GM23338 (cell line): ENCODE measurements at regions not wholly inside any gene's neighbourhood (a gene's known extent, or its start where the extent isn't known, plus 50 kb on each side); places are given as distances from the start of the nearest gene placed in this dataset.

Experiments used
- ATAC-seq: fragments of 200-7000 bp; cut with Tn5 transposase; 3 replicates; pipeline ENCODE4 v1.9.1; 2020
- DNase-seq: peaks from one replicate; pipeline ENCODE4 v3.0.0-alpha.2; 2015; ENCODE audit warnings: low spot score
- H2AFZ ChIP-seq: fragments of 200-600 bp; sonication (generic); 2 replicates; pipeline ENCODE4 v1.8.0; 2016; ENCODE audit warnings: antibody characterized with exemption, mild to moderate bottlenecking, moderate library complexity
- H3F3A ChIP-seq: fragments of 200-600 bp; sonication (generic); replicated peaks from 2 replicates; pipeline ENCODE4 v1.8.0; 2017; ENCODE audit warnings: antibody characterized with exemption, mixed run types, low read depth
- H3K27ac ChIP-seq: fragments of 200-600 bp; sonication (generic); 2 replicates; pipeline ENCODE4 v1.6.1; 2016; ENCODE audit warnings: low read depth
- H3K27me3 ChIP-seq: fragments of 200-600 bp; sonication (generic); 2 replicates; pipeline ENCODE4 v1.8.0; 2016; ENCODE audit warnings: mild to moderate bottlenecking, mixed run types, moderate library complexity; ENCODE audit not compliant: insufficient read depth
- H3K36me3 ChIP-seq: fragments of 200-600 bp; sonication (generic); 2 replicates; pipeline ENCODE4 v1.8.0; 2016; ENCODE audit warnings: mild to moderate bottlenecking; ENCODE audit not compliant: insufficient read depth
- H3K4me1 ChIP-seq: fragments of 200-600 bp; sonication (generic); 2 replicates; pipeline ENCODE4 v1.8.0; 2016; ENCODE audit warnings: mild to moderate bottlenecking, moderate library complexity; ENCODE audit not compliant: insufficient read depth
- H3K4me2 ChIP-seq: fragments of 200-600 bp; sonication (generic); 2 replicates; pipeline ENCODE4 v1.7.1; 2017; ENCODE audit warnings: mixed run types
- H3K4me3 ChIP-seq: fragments of 200-600 bp; sonication (generic); 2 replicates; pipeline ENCODE4 v1.6.1; 2016; ENCODE audit warnings: mixed run types
- H3K79me2 ChIP-seq: fragments of 200-600 bp; sonication (generic); replicated peaks from 2 replicates; pipeline ENCODE4 v1.8.0; 2017; ENCODE audit warnings: mild to moderate bottlenecking; ENCODE audit not compliant: insufficient read depth
- H3K9me2 ChIP-seq: fragments of 200-600 bp; sonication (generic); 2 replicates; pipeline ENCODE4 v1.8.0; 2017; ENCODE audit not compliant: insufficient read depth
- H4K20me1 ChIP-seq: fragments of 200-600 bp; sonication (generic); replicated peaks from 2 replicates; pipeline ENCODE4 v1.8.0; 2017; ENCODE audit warnings: mild to moderate bottlenecking; ENCODE audit not compliant: insufficient read depth
- H3K27ac Mint-ChIP-seq: 2 replicates; pipeline ENCODE4 v1.8.0; 2020; ENCODE audit warnings: inconsistent platforms, mild to moderate bottlenecking, moderate library complexity, mixed read lengths
- H3K27me3 Mint-ChIP-seq: 3 replicates; pipeline ENCODE4 v1.8.0; 2022; ENCODE audit warnings: low read depth, mild to moderate bottlenecking, moderate library complexity, mixed read lengths, inconsistent platforms; ENCODE audit not compliant: insufficient read depth, poor library complexity
- H3K36me3 Mint-ChIP-seq: 3 replicates; pipeline ENCODE4 v1.8.0; 2021; ENCODE audit warnings: low read depth, mild to moderate bottlenecking, inconsistent platforms, moderate library complexity, mixed read lengths
- H3K4me1 Mint-ChIP-seq: 3 replicates; pipeline ENCODE4 v1.8.0; 2020; ENCODE audit warnings: mild to moderate bottlenecking, inconsistent platforms, mixed read lengths
- H3K4me3 Mint-ChIP-seq: 3 replicates; pipeline ENCODE4 v1.8.0; 2021; ENCODE audit warnings: moderate library complexity, mild to moderate bottlenecking, inconsistent platforms, mixed read lengths
- H3K9me3 Mint-ChIP-seq: 3 replicates; pipeline ENCODE4 v1.8.0; 2020; ENCODE audit warnings: moderate library complexity, mild to moderate bottlenecking, inconsistent platforms, mixed read lengths
- CREB1 ChIP-seq: fragments of 250-450 bp; sonication (Bioruptor Pico); IDR thresholded peaks from 2 replicates; pipeline ENCODE4 v1.5.0; 2020; ENCODE audit warnings: low read depth, mild to moderate bottlenecking, moderate library complexity
- CTCF ChIP-seq, 2 experiments: fragments of 200-600 bp in 1 of 2; sonication (generic) in 1 of 2; conservative IDR thresholded peaks; 2 replicates each; pipeline versions ENCODE4 v1.5.1 to v1.6.1; 2016 to 2017; ENCODE audit warnings: antibody characterized with exemption in 2 of 2, low read depth in 2 of 2, mild to moderate bottlenecking in 2 of 2, moderate library complexity in 1 of 2
- ETS1 ChIP-seq: IDR thresholded peaks from 2 replicates; pipeline ENCODE4 v1.6.1; 2016; ENCODE audit warnings: antibody characterized with exemption
- JUNB ChIP-seq: IDR thresholded peaks from one replicate; pipeline ENCODE4 v1.6.1; 2016; ENCODE audit warnings: antibody characterized with exemption; ENCODE audit not compliant: unreplicated experiment
- NANOG ChIP-seq: IDR thresholded peaks from 2 replicates; pipeline ENCODE4 v1.6.1; 2016; ENCODE audit warnings: antibody characterized with exemption, borderline replicate concordance
- POLR2AphosphoS5 ChIP-seq: IDR thresholded peaks from 2 replicates; pipeline ENCODE4 v1.6.1; 2016; ENCODE audit warnings: antibody characterized with exemption, low read depth
- REST ChIP-seq: IDR thresholded peaks from one replicate; pipeline ENCODE4 v1.6.1; 2018; ENCODE audit warnings: antibody characterized with exemption; ENCODE audit not compliant: unreplicated experiment
- STAT1 ChIP-seq: IDR thresholded peaks from one replicate; pipeline ENCODE4 v1.6.1; 2016; ENCODE audit warnings: antibody characterized with exemption; ENCODE audit not compliant: unreplicated experiment
- ZNF114 ChIP-seq: fragments of 250-450 bp; sonication (Bioruptor Pico); IDR thresholded peaks from 2 replicates; pipeline ENCODE4 v1.5.0; 2020; ENCODE audit warnings: mild to moderate bottlenecking, moderate library complexity
- ZNF331 ChIP-seq: fragments of 250-450 bp; sonication (Bioruptor Pico); IDR thresholded peaks from 2 replicates; pipeline ENCODE4 v1.5.0; 2020; ENCODE audit warnings: low read depth, mild to moderate bottlenecking, moderate library complexity

- TF ChIP-seq ZNF114 (CRISPR knock-in tag), result no peak
Observed at GRCh38 chr13:109599901-109600657, 186.3 kb downstream of the IRS2 start (continued).

GRCh38 chr13:109595471-109595870 lies 190.9 kb downstream of the IRS2 start:
- Histone ChIP-seq H3K27ac (no peak overlapping the region), H3K79me2 (no peaks in the 10 kb centered on the region), H3K4me3 (no peak overlapping the region), H4K20me1 (no peaks in the 10 kb centered on the region), H3K27me3 (no peaks in the 10 kb centered on the region), H3K36me3 (no peaks in the 10 kb centered on the region), H2AFZ (no peak overlapping the region), H3K4me1 (no peaks in the 10 kb centered on the region), H3F3A (no peaks in the 10 kb centered on the region), H3K4me2 (no peak overlapping the region), H3K9me2 (no peaks in the 10 kb centered on the region; the same call in 1 of the 2 replicates)
- H3K9me3 Mint-ChIP-seq, result no peaks in the 10 kb centered on the region
- no peaks in the 10 kb centered on the region for H3K36me3 Mint-ChIP-seq
- DNase-seq (no peak), ATAC-seq (no peak)
- peaks cover 5% of the 10 kb centered on the region; the same call in 2 of the 3 replicates for H3K4me1 Mint-ChIP-seq
- TF ChIP-seq ZNF114 (CRISPR knock-in tag) (no peak), CTCF (conservative IDR thresholded peaks at IDR 0.05; ENCODE audit: low read depth in 2 of 2) (no peak), JUNB (no peak), ETS1 (no peak)
- H3K27ac Mint-ChIP-seq, result no peak overlapping the region
- H3K27me3 Mint-ChIP-seq, result no peaks in the 10 kb centered on the region
- H3K4me3 Mint-ChIP-seq, result no peak overlapping the region

- Histone ChIP-seq H3K27ac (no peak overlapping the region), H3K4me3 (no peak overlapping the region), H3F3A (no peaks in the 10 kb centered on the region), H2AFZ (no peak overlapping the region), H3K36me3 (no peaks in the 10 kb centered on the region), H3K27me3 (no peaks in the 10 kb centered on the region), H3K4me2 (no peak overlapping the region), H3K4me1 (no peaks in the 10 kb centered on the region), H3K9me2 (no peaks in the 10 kb centered on the region; the same call in 1 of the 2 replicates), H4K20me1 (no peaks in the 10 kb centered on the region), H3K79me2 (no peaks in the 10 kb centered on the region)
- no peak for DNase-seq
- no peak overlapping the region for H3K4me3 Mint-ChIP-seq
- no peaks in the 10 kb centered on the region; the same call in 2 of the 3 replicates for H3K9me3 Mint-ChIP-seq
- H3K4me1 Mint-ChIP-seq, result peaks cover 5% of the 10 kb centered on the region; the same call in 2 of the 3 replicates
- no peaks in the 10 kb centered on the region for H3K36me3 Mint-ChIP-seq
- H3K27me3 Mint-ChIP-seq, result peaks cover 3% of the 10 kb centered on the region
- no peak for ATAC-seq
- H3K27ac Mint-ChIP-seq, result no peak overlapping the region
- no peak for TF ChIP-seq JUNB
- no peak for TF ChIP-seq NANOG
- TF ChIP-seq ZNF331 (CRISPR knock-in tag), result no peak
- TF ChIP-seq CTCF (conservative IDR thresholded peaks at IDR 0.05; ENCODE audit: low read depth in 2 of 2), result no peak
- no peak for TF ChIP-seq CREB1 (CRISPR knock-in tag)
- TF ChIP-seq REST, result no peak
- no peak for TF ChIP-seq POLR2AphosphoS5
- no peak for TF ChIP-seq STAT1
- TF ChIP-seq ZNF114 (CRISPR knock-in tag), result no peak
- no peak for TF ChIP-seq ETS1
Observed at GRCh38 chr13:109593230-109593629, 193.2 kb downstream of the IRS2 start.
